Esophagus muscularis mucosa (tissue), 4 donors: ENCODE measurements at regions not wholly inside any gene's neighbourhood (a gene's known extent, or its start where the extent isn't known, plus 50 kb on each side); places are given as distances from the start of the nearest gene placed in this dataset.

Source experiments
- CTCF ChIP-seq, 3 experiments: fragments of 200-600 bp in 2 of 3; fragments of 450-650 bp in 1 of 3; sonication (generic) in 2 of 3; IDR thresholded peaks; one replicate each; pipeline ENCODE4 v1.5.1; 2017 to 2019; ENCODE audit warnings: antibody characterized with exemption in 3 of 3, mild to moderate bottlenecking in 2 of 3, moderate library complexity in 1 of 3
- EP300 ChIP-seq: sonication (generic); formaldehyde crosslinking; IDR thresholded peaks from one replicate; pipeline ENCODE4 v1.6.1; 2017; ENCODE audit warnings: antibody characterized with exemption
- POLR2AphosphoS5 ChIP-seq, 2 donors: sonication (generic); formaldehyde crosslinking; IDR thresholded peaks; one replicate each; pipeline ENCODE4 v1.6.1; 2017; ENCODE audit warnings: antibody characterized with exemption in 2 of 2

GRCh38 chr16:88264641-88265285 lies 118.0 kb upstream of the ZNF469 start:
- TF ChIP-seq CTCF (IDR thresholded peaks at IDR 0.05): no peak
- peak; percentile 73 to 85 for TF ChIP-seq POLR2AphosphoS5 (IDR thresholded peaks at IDR 0.05)
- TF ChIP-seq EP300: no peak
